PFSK-1 (cell line): ENCODE measurements at regions not wholly inside any gene's neighbourhood (a gene's known extent, or its start where the extent isn't known, plus 50 kb on each side); places are given as distances from the start of the nearest gene placed in this dataset.

Experiments
- FOXP2 ChIP-seq: optimal IDR thresholded peaks from 2 replicates; pipeline ENCODE3; 2011; ENCODE audit warnings: borderline replicate concordance, control low read depth, inconsistent platforms; ENCODE audit not compliant: insufficient read depth; ENCODE audit errors: extremely low read length, extremely low read depth
- POLR2AphosphoS5 ChIP-seq: IDR thresholded peaks from 2 replicates; pipeline ENCODE4 v1.6.1; 2012; ENCODE audit warnings: low read depth, mild to moderate bottlenecking, control low read depth, low read length, moderate library complexity
- SIN3A ChIP-seq: IDR thresholded peaks from 2 replicates; pipeline ENCODE4 v1.6.1; 2012; ENCODE audit warnings: mild to moderate bottlenecking, low read length, moderate library complexity, borderline replicate concordance; ENCODE audit not compliant: insufficient read depth
- TAF1 ChIP-seq: IDR thresholded peaks from 2 replicates; pipeline ENCODE4 v1.6.1; 2012; ENCODE audit warnings: low read length, control low read depth, borderline replicate concordance; ENCODE audit not compliant: insufficient read depth
- TF ChIP-seq, protein P1 (sequence below), 2 experiments: IDR thresholded peaks; 2 replicates each; pipeline versions ENCODE4 v1.6.1 to v1.8.0; 2011 to 2012; ENCODE audit warnings: low read depth in 2 of 2, low read length in 2 of 2, control low read depth in 1 of 2, inconsistent platforms in 1 of 2, mild to moderate bottlenecking in 1 of 2, moderate library complexity in 1 of 2; ENCODE audit not compliant: insufficient read depth in 1 of 2

DNA sequence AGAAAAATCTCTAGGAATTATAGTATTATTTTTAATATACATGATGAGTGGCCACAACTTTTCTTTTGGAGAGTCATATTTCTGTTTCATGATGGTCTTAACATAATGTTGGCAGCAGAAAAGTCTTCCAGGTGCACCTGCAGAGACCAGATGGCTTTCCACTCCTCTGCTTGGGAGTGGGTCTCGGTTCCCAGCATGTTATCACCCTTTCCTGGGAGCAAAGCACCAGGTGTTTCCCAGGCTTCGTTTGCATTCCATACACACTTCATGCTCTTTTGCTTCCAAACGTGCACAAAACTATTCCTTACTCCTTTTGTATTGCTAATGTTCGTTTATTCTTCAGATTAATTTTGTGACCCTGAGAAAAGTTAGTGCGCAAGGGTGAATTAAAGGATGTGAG is 305.2 kb downstream of the CDH2 start:
- TF ChIP-seq FOXP2 (no peak), POLR2AphosphoS5 (no peak), SIN3A (no peak), TAF1 (no peak)
- TF ChIP-seq, protein P1, sequence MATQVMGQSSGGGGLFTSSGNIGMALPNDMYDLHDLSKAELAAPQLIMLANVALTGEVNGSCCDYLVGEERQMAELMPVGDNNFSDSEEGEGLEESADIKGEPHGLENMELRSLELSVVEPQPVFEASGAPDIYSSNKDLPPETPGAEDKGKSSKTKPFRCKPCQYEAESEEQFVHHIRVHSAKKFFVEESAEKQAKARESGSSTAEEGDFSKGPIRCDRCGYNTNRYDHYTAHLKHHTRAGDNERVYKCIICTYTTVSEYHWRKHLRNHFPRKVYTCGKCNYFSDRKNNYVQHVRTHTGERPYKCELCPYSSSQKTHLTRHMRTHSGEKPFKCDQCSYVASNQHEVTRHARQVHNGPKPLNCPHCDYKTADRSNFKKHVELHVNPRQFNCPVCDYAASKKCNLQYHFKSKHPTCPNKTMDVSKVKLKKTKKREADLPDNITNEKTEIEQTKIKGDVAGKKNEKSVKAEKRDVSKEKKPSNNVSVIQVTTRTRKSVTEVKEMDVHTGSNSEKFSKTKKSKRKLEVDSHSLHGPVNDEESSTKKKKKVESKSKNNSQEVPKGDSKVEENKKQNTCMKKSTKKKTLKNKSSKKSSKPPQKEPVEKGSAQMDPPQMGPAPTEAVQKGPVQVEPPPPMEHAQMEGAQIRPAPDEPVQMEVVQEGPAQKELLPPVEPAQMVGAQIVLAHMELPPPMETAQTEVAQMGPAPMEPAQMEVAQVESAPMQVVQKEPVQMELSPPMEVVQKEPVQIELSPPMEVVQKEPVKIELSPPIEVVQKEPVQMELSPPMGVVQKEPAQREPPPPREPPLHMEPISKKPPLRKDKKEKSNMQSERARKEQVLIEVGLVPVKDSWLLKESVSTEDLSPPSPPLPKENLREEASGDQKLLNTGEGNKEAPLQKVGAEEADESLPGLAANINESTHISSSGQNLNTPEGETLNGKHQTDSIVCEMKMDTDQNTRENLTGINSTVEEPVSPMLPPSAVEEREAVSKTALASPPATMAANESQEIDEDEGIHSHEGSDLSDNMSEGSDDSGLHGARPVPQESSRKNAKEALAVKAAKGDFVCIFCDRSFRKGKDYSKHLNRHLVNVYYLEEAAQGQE (IDR thresholded peaks at IDR 0.05; ENCODE audit: insufficient read depth in 1 of 2, low read depth in 2 of 2, low read length in 2 of 2): no peak

DNA sequence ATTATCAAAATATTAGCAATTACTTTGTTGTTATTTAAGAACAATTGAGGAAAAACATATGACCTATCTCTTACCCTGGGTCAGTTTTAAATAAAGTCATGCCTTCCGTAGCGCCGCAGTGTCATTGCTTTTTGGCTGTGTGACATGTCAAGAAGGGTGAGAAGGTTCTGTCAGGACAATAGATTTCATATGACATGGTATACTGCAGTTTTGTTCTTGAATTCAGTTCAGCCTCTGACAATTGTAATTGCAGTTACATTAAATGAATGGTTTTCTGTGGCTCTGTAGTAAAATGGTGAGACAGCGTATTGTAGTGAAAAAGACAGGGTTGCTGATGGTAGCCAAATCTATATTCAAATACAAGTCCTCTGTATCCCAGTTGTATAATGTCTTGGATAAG is 307.2 kb downstream of the CDH2 start:
- no peak for TF ChIP-seq SIN3A
- TF ChIP-seq, protein P1 (IDR thresholded peaks at IDR 0.05; ENCODE audit: insufficient read depth in 1 of 2, low read depth in 2 of 2, low read length in 2 of 2): no peak
- no peak for TF ChIP-seq FOXP2
- no peak for TF ChIP-seq TAF1
- no peak for TF ChIP-seq POLR2AphosphoS5

DNA sequence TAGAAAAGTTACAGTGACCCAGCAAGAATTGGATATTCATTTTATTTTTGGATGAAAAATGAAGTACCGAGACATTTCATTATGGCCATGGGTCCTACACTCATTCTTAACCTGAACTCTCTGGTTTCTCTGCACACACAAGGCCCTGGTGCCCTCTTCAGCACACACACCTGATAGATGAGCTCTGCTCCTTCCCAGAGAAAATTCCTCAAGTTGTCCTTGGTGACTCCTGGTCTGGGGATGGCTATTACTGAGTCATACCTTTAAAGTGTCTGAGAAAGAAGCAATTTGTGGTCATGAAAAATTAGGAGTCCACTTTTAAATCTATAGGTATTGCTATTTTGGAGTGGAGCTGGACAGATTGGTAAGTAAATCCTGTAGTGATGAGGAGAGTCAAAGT is 311.5 kb downstream of the CDH2 start:
- TF ChIP-seq TAF1: no peak
- TF ChIP-seq SIN3A: no peak
- no peak for TF ChIP-seq FOXP2
- TF ChIP-seq, protein P1 (IDR thresholded peaks at IDR 0.05; ENCODE audit: insufficient read depth in 1 of 2, low read depth in 2 of 2, low read length in 2 of 2): no peak
- no peak for TF ChIP-seq POLR2AphosphoS5

DNA sequence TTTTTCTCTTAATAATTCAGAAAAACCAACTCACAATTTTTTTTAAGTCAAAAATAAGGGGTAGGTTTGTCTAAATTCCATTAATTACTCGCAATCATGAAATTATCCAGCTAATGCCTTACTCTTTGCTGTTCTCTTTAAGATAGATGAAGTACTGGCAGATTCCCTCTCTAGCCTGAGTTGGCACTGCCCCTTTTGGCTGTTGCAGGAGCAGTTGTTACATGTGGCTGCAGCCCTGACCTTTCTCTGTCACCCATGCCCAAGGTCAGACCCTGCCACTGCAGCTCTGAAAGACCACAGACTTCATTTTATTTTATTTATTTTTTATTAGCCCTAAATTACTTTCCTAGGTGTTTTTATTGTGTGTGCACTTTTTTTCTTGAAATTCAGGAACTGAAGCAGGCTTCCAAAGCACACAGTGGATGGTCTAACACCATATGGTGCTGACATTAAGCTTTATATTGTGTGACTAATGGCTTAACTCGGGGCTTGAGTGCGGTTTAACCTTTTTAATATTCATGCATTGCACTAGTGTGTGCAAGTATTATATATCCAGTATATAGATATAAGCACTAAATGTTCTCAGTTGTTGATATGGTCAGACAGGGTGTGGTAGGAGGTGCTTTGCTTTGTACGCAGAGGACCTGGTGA is 313.0 kb downstream of the CDH2 start:
- TF ChIP-seq TAF1 (no peak), SIN3A (no peak), FOXP2 (no peak), POLR2AphosphoS5 (no peak)
- TF ChIP-seq, protein P1 (IDR thresholded peaks at IDR 0.05; ENCODE audit: insufficient read depth in 1 of 2, low read depth in 2 of 2, low read length in 2 of 2): no peak
